Neural progenitor cell (in vitro differentiated cells): ENCODE measurements at regions not wholly inside any gene's neighbourhood (a gene's known extent, or its start where the extent isn't known, plus 50 kb on each side); places are given as distances from the start of the nearest gene placed in this dataset.
A peak's percentile ranks its signal among the peaks of the same experiment; 100 is the strongest.

Experiments
- DNase-seq: peaks from one replicate; pipeline ENCODE4 v3.0.0-alpha.2; 2016; ENCODE audit warnings: low spot score
- H2AFZ ChIP-seq: fragments of 200-600 bp; sonication (generic); replicated peaks from 2 replicates; pipeline ENCODE4 v1.6.1; 2016; ENCODE audit warnings: antibody characterized with exemption
- H3F3A ChIP-seq: fragments of 200-600 bp; sonication (generic); 2 replicates; pipeline ENCODE4 v1.6.1; 2016; ENCODE audit warnings: antibody characterized with exemption, low read depth
- H3K27ac ChIP-seq: fragments of 200-600 bp; sonication (generic); 2 replicates; pipeline ENCODE4 v1.5.1; 2016; ENCODE audit warnings: mild to moderate bottlenecking
- H3K27me3 ChIP-seq: fragments of 200-600 bp; sonication (generic); 2 replicates; pipeline ENCODE4 v1.6.1; 2016; ENCODE audit warnings: mild to moderate bottlenecking, moderate library complexity
- H3K36me3 ChIP-seq: fragments of 200-600 bp; sonication (generic); 2 replicates; pipeline ENCODE4 v1.5.1; 2016
- H3K4me1 ChIP-seq: fragments of 200-600 bp; sonication (generic); 2 replicates; pipeline ENCODE4 v1.6.1; 2016; ENCODE audit warnings: mixed run types
- H3K4me2 ChIP-seq: fragments of 200-600 bp; sonication (generic); 2 replicates; pipeline ENCODE4 v1.6.1; 2016
- H3K4me3 ChIP-seq: fragments of 200-600 bp; sonication (generic); 2 replicates; pipeline ENCODE4 v1.5.1; 2016
- H3K79me2 ChIP-seq: fragments of 200-600 bp; sonication (generic); 2 replicates; pipeline ENCODE4 v1.6.1; 2016; ENCODE audit warnings: low read depth
- H3K9ac ChIP-seq: fragments of 200-600 bp; sonication (generic); 2 replicates; pipeline ENCODE4 v1.6.1; 2016
- H3K9me3 ChIP-seq: fragments of 200-600 bp; sonication (generic); 2 replicates; pipeline ENCODE4 v1.5.1; 2016; ENCODE audit warnings: low read depth
- H4K20me1 ChIP-seq: fragments of 200-600 bp; sonication (generic); 2 replicates; pipeline ENCODE4 v1.6.1; 2016; ENCODE audit warnings: low read depth
- H3K27ac Mint-ChIP-seq: 3 replicates; pipeline ENCODE4 v1.8.0; 2021; ENCODE audit warnings: mixed read lengths
- H3K27me3 Mint-ChIP-seq: 2 replicates; pipeline ENCODE4 v1.8.0; 2022; ENCODE audit warnings: low read depth, mild to moderate bottlenecking, inconsistent platforms, moderate library complexity, mixed read lengths; ENCODE audit not compliant: insufficient read depth
- H3K36me3 Mint-ChIP-seq: 3 replicates; pipeline ENCODE4 v1.8.0; 2021; ENCODE audit warnings: mixed read lengths
- H3K4me1 Mint-ChIP-seq: 3 replicates; pipeline ENCODE4 v1.8.0; 2021; ENCODE audit warnings: mixed read lengths
- H3K4me3 Mint-ChIP-seq: 3 replicates; pipeline ENCODE4 v1.8.0; 2021; ENCODE audit warnings: mild to moderate bottlenecking, moderate library complexity, mixed read lengths
- H3K9me3 Mint-ChIP-seq: 3 replicates; pipeline ENCODE4 v1.8.0; 2020; ENCODE audit warnings: mixed read lengths
- CTCF ChIP-seq: fragments of 200-600 bp; sonication (generic); IDR thresholded peaks from 2 replicates; pipeline ENCODE4 v1.5.1; 2017; ENCODE audit warnings: antibody characterized with exemption, mild to moderate bottlenecking
- EZH2 ChIP-seq: fragments of 200-600 bp; sonication (generic); IDR thresholded peaks from 2 replicates; pipeline ENCODE4 v1.6.1; 2017; ENCODE audit warnings: antibody characterized with exemption, mild to moderate bottlenecking, moderate library complexity
- EZH2phosphoT487 ChIP-seq: fragments of 200-600 bp; sonication (generic); IDR thresholded peaks from 2 replicates; pipeline ENCODE4 v1.6.1; 2017; ENCODE audit warnings: antibody characterized with exemption

GRCh38 chr7:156028521-156028920 is 216.3 kb upstream of the SHH start:
- Histone ChIP-seq H3K9ac (no peak overlapping the region), H2AFZ (no peak overlapping the region), H3K4me1 (peaks cover 42% of the 10 kb centered on the region), H3K79me2 (no peaks in the 10 kb centered on the region), H3F3A (peaks cover 14% of the 10 kb centered on the region), H3K36me3 (no peaks in the 10 kb centered on the region), H3K4me2 (no peak overlapping the region), H4K20me1 (no peaks in the 10 kb centered on the region), H3K4me3 (no peak overlapping the region), H3K9me3 (peaks cover 5% of the 10 kb centered on the region), H3K27ac (no peak overlapping the region), H3K27me3 (no peaks in the 10 kb centered on the region)
- Mint-ChIP-seq H3K27ac (peak overlapping the region; percentile 27), H3K27me3 (peaks cover 5% of the 10 kb centered on the region), H3K9me3 (peaks cover 7% of the 10 kb centered on the region), H3K4me1 (peaks cover 29% of the 10 kb centered on the region), H3K36me3 (no peaks in the 10 kb centered on the region), H3K4me3 (no peak overlapping the region)
- no peak for DNase-seq
- TF ChIP-seq EZH2phosphoT487 (no peak), CTCF (no peak), EZH2 (no peak)

GRCh38 chr7:156027821-156028220 is 215.6 kb upstream of the SHH start:
- peak overlapping the region; percentile 49 for H3K27ac ChIP-seq
- no peak overlapping the region for H3K4me3 ChIP-seq
- H3K4me3 Mint-ChIP-seq = no peak overlapping the region
- H3K27ac Mint-ChIP-seq = no peak overlapping the region
- H3K27me3 ChIP-seq = no peaks in the 10 kb centered on the region
- peaks cover 29% of the 10 kb centered on the region for H3K4me1 Mint-ChIP-seq
- peaks cover 44% of the 10 kb centered on the region for H3K4me1 ChIP-seq
- peak overlapping the region; percentile 54 for H3K4me2 ChIP-seq
- no peaks in the 10 kb centered on the region for H3K36me3 ChIP-seq
- no peaks in the 10 kb centered on the region for H3K36me3 Mint-ChIP-seq
- H3K9me3 Mint-ChIP-seq = peaks cover 7% of the 10 kb centered on the region
- no peaks in the 10 kb centered on the region for H3K9me3 ChIP-seq
- H3K79me2 ChIP-seq = no peaks in the 10 kb centered on the region
- no peak overlapping the region for H3K9ac ChIP-seq
- no peaks in the 10 kb centered on the region for H4K20me1 ChIP-seq
- peaks cover 5% of the 10 kb centered on the region for H3K27me3 Mint-ChIP-seq
- no peak overlapping the region for H2AFZ ChIP-seq
- TF ChIP-seq EZH2phosphoT487 (no peak), CTCF (no peak), EZH2 (no peak)
- H3F3A ChIP-seq = peaks cover 14% of the 10 kb centered on the region
- no peak for DNase-seq

- Mint-ChIP-seq H3K9me3 (peaks cover 3% of the 10 kb centered on the region), H3K4me3 (no peak overlapping the region), H3K27ac (no peak overlapping the region), H3K27me3 (peaks cover 7% of the 10 kb centered on the region), H3K4me1 (peaks cover 29% of the 10 kb centered on the region), H3K36me3 (no peaks in the 10 kb centered on the region)
- Histone ChIP-seq H3K4me1 (peaks cover 44% of the 10 kb centered on the region), H2AFZ (no peak overlapping the region), H3K9ac (no peak overlapping the region), H3K27ac (no peak overlapping the region), H3K27me3 (no peaks in the 10 kb centered on the region), H3F3A (peaks cover 14% of the 10 kb centered on the region), H3K36me3 (no peaks in the 10 kb centered on the region), H4K20me1 (no peaks in the 10 kb centered on the region), H3K4me2 (no peak overlapping the region), H3K9me3 (no peaks in the 10 kb centered on the region), H3K4me3 (no peak overlapping the region), H3K79me2 (no peaks in the 10 kb centered on the region)
- TF ChIP-seq CTCF (no peak), EZH2phosphoT487 (no peak), EZH2 (no peak)
- DNase-seq = no peak
These were observed 214.3 kb upstream of the SHH start for GRCh38 chr7:156026603-156027002.
